ENCODE measurements at regions not wholly inside any gene's neighbourhood (a gene's known extent, or its start where the extent isn't known, plus 50 kb on each side); places are given as distances from the start of the nearest gene placed in this dataset.

- TF ChIP-seq EZH2 (IDR thresholded peaks at IDR 0.05) (no peak), POLR2AphosphoS5 (IDR thresholded peaks at IDR 0.05; ENCODE audit: borderline replicate concordance, low read depth, low read length) (no peak)
Observed at GRCh38 chr1:229762891-229763290, 136.8 kb downstream of the URB2 start.
